PC-9 (cell line): ENCODE measurements at regions not wholly inside any gene's neighbourhood (a gene's known extent, or its start where the extent isn't known, plus 50 kb on each side); places are given as distances from the start of the nearest gene placed in this dataset.

Experiments used
- BruUV-seq: library from RNA; stranded (reverse); fragments of 400-500 nt; replicated peaks from 2 replicates; lab custom pipeline; 2021; lab: Mats Ljungman, UMichigan
- CTCF ChIA-PET: fragments of 300-600 bp; sonication (Branson Sonifier 250); formaldehyde crosslinking; loops from one replicate; lab custom pipeline; 2022; ENCODE audit warnings: antibody characterized with exemption; lab: Charles Lee
- POLR2A ChIA-PET: fragments of 300-600 bp; sonication (Branson Sonifier 250); formaldehyde crosslinking; loops from one replicate; lab custom pipeline; 2022; ENCODE audit warnings: antibody characterized with exemption; ENCODE audit not compliant: unreplicated experiment; lab: Charles Lee
- DNase-seq, 2 experiments: peaks; one replicate each; pipeline versions ENCODE4 v3.0.0 to v3.0.0-alpha.2; 2015 to 2022; ENCODE audit warnings: mixed read lengths in 1 of 2
- H2AFZ ChIP-seq: fragments of 200-600 bp; sonication (generic); 2 replicates; pipeline ENCODE4 v1.8.1; 2017; ENCODE audit warnings: antibody characterized with exemption
- H3F3A ChIP-seq: fragments of 200-600 bp; sonication (generic); 2 replicates; pipeline ENCODE4 v1.8.1; 2017; ENCODE audit warnings: antibody characterized with exemption, mild to moderate bottlenecking, low read depth; ENCODE audit not compliant: insufficient read depth
- H3K27ac ChIP-seq: fragments of 200-600 bp; sonication (generic); 2 replicates; pipeline ENCODE4 v1.6.1; 2016; ENCODE audit warnings: mixed run types
- H3K27me3 ChIP-seq: fragments of 200-600 bp; sonication (generic); 2 replicates; pipeline ENCODE4 v1.6.1; 2016; ENCODE audit warnings: low read depth, mixed run types; ENCODE audit not compliant: insufficient read depth
- H3K36me3 ChIP-seq: fragments of 200-600 bp; sonication (generic); 2 replicates; pipeline ENCODE4 v1.6.1; 2016; ENCODE audit warnings: low read depth, mixed run types
- H3K4me1 ChIP-seq: fragments of 200-600 bp; sonication (generic); replicated peaks from 2 replicates; pipeline ENCODE4 v1.6.1; 2016; ENCODE audit warnings: mixed run types; ENCODE audit not compliant: insufficient read depth
- H3K4me2 ChIP-seq: fragments of 200-600 bp; sonication (generic); 2 replicates; pipeline ENCODE4 v1.6.1; 2017; ENCODE audit warnings: mixed run types
- H3K4me3 ChIP-seq: fragments of 200-600 bp; sonication (generic); 2 replicates; pipeline ENCODE4 v1.6.1; 2016; ENCODE audit warnings: mixed run types
- H3K79me2 ChIP-seq: fragments of 200-600 bp; sonication (generic); 2 replicates; pipeline ENCODE4 v1.6.1; 2017; ENCODE audit warnings: low read depth, mixed run types
- H3K9me2 ChIP-seq: fragments of 200-600 bp; sonication (generic); 2 replicates; pipeline ENCODE4 v1.8.1; 2017; ENCODE audit warnings: mild to moderate bottlenecking; ENCODE audit not compliant: insufficient read depth
- H3K9me3 ChIP-seq: fragments of 200-600 bp; sonication (generic); 2 replicates; pipeline ENCODE4 v1.8.1; 2016; ENCODE audit warnings: low read depth; ENCODE audit not compliant: insufficient read depth
- H4K20me1 ChIP-seq: fragments of 200-600 bp; sonication (generic); 2 replicates; pipeline ENCODE4 v1.8.1; 2017; ENCODE audit not compliant: insufficient read depth
- EZH2 ChIP-seq: fragments of 200-600 bp; sonication (generic); IDR thresholded peaks from 2 replicates; pipeline ENCODE4 v1.8.0; 2017; ENCODE audit warnings: antibody characterized with exemption, low read depth
- intact Hi-C: fragments of 100-400 bp; cut with micrococcal nuclease; formaldehyde crosslinking; loops from one replicate; pipeline ENCODE4 v1.10.0; 2022; ENCODE audit not compliant: unreplicated experiment
- TF ChIP-seq, protein P1 (sequence below): fragments of 200-600 bp; sonication (generic); conservative IDR thresholded peaks from 2 replicates; pipeline ENCODE4 v1.6.1; 2017; ENCODE audit warnings: mixed run types, antibody characterized with exemption, mild to moderate bottlenecking, moderate library complexity

DNA sequence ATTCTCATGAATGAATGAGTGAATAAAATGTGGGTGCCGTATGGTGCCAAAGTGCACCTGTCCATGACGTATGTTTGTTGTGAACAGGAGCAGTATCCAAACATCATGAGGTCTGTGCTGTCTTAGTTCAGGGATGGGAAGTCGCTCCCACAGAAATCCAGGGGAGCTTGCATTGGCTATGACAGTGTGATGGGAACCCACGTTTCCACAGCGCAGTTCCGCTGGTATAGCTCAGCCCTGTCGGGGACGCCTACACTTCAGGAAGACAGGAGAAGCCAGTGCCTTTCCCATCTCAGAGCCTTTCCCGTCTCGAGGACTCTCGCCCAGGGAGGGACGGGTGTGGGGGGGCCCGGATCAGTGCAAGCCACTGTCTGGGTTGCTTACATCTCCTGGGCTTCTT, 69.8 kb downstream of the DACT2 start:
- Histone ChIP-seq H3K9me3 (no peaks in the 10 kb centered on the region), H4K20me1 (no peaks in the 10 kb centered on the region), H3K9me2 (no peaks in the 10 kb centered on the region), H3F3A (no peaks in the 10 kb centered on the region), H3K4me2 (no peak overlapping the region), H3K27me3 (peaks cover 91% of the 10 kb centered on the region), H2AFZ (no peak overlapping the region), H3K79me2 (no peaks in the 10 kb centered on the region), H3K27ac (no peak overlapping the region), H3K36me3 (no peaks in the 10 kb centered on the region), H3K4me3 (no peak overlapping the region), H3K4me1 (no peaks in the 10 kb centered on the region)
- DNase-seq: no peak
- POLR2A ChIA-PET: no interaction called here
- BruUV-seq: no TSS peak
- CTCF ChIA-PET: no interaction called here
- no peak for TF ChIP-seq EZH2
- TF ChIP-seq, protein P1, sequence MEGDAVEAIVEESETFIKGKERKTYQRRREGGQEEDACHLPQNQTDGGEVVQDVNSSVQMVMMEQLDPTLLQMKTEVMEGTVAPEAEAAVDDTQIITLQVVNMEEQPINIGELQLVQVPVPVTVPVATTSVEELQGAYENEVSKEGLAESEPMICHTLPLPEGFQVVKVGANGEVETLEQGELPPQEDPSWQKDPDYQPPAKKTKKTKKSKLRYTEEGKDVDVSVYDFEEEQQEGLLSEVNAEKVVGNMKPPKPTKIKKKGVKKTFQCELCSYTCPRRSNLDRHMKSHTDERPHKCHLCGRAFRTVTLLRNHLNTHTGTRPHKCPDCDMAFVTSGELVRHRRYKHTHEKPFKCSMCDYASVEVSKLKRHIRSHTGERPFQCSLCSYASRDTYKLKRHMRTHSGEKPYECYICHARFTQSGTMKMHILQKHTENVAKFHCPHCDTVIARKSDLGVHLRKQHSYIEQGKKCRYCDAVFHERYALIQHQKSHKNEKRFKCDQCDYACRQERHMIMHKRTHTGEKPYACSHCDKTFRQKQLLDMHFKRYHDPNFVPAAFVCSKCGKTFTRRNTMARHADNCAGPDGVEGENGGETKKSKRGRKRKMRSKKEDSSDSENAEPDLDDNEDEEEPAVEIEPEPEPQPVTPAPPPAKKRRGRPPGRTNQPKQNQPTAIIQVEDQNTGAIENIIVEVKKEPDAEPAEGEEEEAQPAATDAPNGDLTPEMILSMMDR: no peak
- intact Hi-C loops: no loop called here

DNA sequence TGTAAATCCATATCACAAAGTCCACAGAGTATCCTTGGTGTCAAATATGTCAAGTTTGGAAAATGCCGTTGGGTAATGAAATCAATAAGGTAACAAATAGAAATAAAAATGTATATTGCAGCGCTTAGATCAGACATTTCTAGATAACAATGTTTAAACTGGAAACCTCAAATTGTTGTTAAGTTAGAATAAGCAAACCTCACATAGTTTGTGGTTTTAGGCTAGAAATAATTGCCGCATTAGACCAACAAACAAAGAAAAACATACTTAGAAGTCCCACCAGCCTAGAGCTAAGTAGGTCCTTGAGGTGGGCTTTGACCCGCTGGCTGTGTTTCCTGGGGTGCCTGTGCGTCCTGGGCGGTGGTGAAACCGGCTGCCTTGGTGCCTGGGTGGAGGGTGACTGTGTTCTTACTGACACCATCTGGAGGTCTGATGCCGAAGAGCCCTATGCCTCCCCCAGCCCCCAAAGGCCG, 71.4 kb downstream of the DACT2 start:
- no peaks in the 10 kb centered on the region for H3F3A ChIP-seq
- H3K27ac ChIP-seq: no peak overlapping the region
- no peak for TF ChIP-seq EZH2
- TF ChIP-seq, protein P1: no peak
- no peak overlapping the region for H2AFZ ChIP-seq
- no peaks in the 10 kb centered on the region for H3K4me1 ChIP-seq
- ChIA-PET POLR2A (no interaction called here), CTCF (no interaction called here)
- H3K9me3 ChIP-seq: no peaks in the 10 kb centered on the region
- BruUV-seq: no TSS peak
- no peak for DNase-seq
- peaks cover 91% of the 10 kb centered on the region for H3K27me3 ChIP-seq
- H3K9me2 ChIP-seq: no peaks in the 10 kb centered on the region
- no peaks in the 10 kb centered on the region for H3K36me3 ChIP-seq
- H4K20me1 ChIP-seq: no peaks in the 10 kb centered on the region
- H3K4me3 ChIP-seq: no peak overlapping the region
- H3K4me2 ChIP-seq: no peak overlapping the region
- H3K79me2 ChIP-seq: no peaks in the 10 kb centered on the region
- intact Hi-C loops: no loop called here

DNA sequence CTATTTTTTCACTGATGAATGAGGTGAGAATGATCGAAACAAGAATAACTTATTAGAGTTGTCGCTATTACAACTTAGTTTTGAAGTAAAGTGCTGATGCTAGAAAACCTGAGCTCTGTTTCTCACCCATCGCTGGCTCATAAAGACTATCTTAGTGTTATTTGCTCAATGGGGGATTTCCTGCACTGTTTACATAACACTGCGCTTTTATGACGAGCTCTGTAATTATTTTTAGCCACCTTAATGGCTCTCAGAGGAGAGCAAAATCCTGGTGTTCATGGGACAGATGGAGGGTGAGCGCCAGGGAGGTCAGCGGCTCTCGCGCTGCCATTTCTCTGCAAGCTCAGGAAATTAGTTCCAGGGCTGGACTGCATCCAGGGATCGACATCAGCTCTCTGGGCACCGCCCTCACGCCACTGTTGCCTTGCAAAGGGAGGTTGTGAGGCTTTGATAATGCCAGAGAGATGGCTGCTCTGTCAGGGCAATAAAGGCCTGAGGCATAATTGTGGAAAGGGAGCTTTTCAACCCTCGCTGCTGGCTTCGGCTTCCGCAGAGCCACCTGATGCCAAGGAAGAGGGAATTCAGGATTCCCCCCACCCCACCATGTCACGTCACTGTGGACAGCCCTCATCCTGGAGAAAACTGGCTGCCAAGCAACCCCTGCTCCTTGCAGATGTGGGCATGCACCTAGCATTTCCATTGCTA, 72.0 kb downstream of the DACT2 start:
- H3K27ac ChIP-seq: no peak overlapping the region
- H3K36me3 ChIP-seq: no peaks in the 10 kb centered on the region
- no peak overlapping the region for H3K4me3 ChIP-seq
- ChIA-PET CTCF (no interaction called here), POLR2A (no interaction called here)
- TF ChIP-seq, protein P1: no peak
- no peak for DNase-seq
- no peaks in the 10 kb centered on the region for H3K9me3 ChIP-seq
- no peaks in the 10 kb centered on the region for H3F3A ChIP-seq
- no peak overlapping the region for H3K4me2 ChIP-seq
- H4K20me1 ChIP-seq: no peaks in the 10 kb centered on the region
- no peaks in the 10 kb centered on the region for H3K9me2 ChIP-seq
- no peaks in the 10 kb centered on the region for H3K79me2 ChIP-seq
- BruUV-seq: no TSS peak
- intact Hi-C loops: no loop called here
- H3K27me3 ChIP-seq: peaks cover 95% of the 10 kb centered on the region
- no peak overlapping the region for H2AFZ ChIP-seq
- H3K4me1 ChIP-seq: no peaks in the 10 kb centered on the region
